H9 (cell line): ENCODE measurements at regions not wholly inside any gene's neighbourhood (a gene's known extent, or its start where the extent isn't known, plus 50 kb on each side); places are given as distances from the start of the nearest gene placed in this dataset.

ENCODE experiments used
- DNase-seq: peaks from one replicate; pipeline ENCODE4 v3.0.0-alpha.2; 2017
- H2AFZ ChIP-seq: one replicate; pipeline ENCODE4 v1.6.1; 2013; ENCODE audit warnings: mild to moderate bottlenecking, low read length, control low read depth, moderate library complexity
- H2AK5ac ChIP-seq: 2 replicates; pipeline ENCODE4 v1.6.1; 2013; ENCODE audit warnings: low read length, control low read depth, mixed read lengths; ENCODE audit not compliant: insufficient read length
- H2BK120ac ChIP-seq: one replicate; pipeline ENCODE4 v1.6.1; 2013; ENCODE audit warnings: low read depth, mild to moderate bottlenecking, low read length, control low read depth, inconsistent platforms; ENCODE audit not compliant: poor library complexity, severe bottlenecking
- H2BK12ac ChIP-seq: 2 replicates; pipeline ENCODE4 v1.6.1; 2013; ENCODE audit warnings: low read length, control low read depth, mixed read lengths, low read depth; ENCODE audit not compliant: insufficient read length
- H2BK15ac ChIP-seq: 2 replicates; pipeline ENCODE4 v1.6.1; 2013; ENCODE audit warnings: low read depth, low read length, control low read depth
- H2BK20ac ChIP-seq: one replicate; pipeline ENCODE4 v1.6.1; 2013; ENCODE audit warnings: low read depth, mild to moderate bottlenecking, low read length, control low read depth, inconsistent platforms; ENCODE audit not compliant: poor library complexity, severe bottlenecking
- H2BK5ac ChIP-seq: 2 replicates; pipeline ENCODE4 v1.6.1; 2013; ENCODE audit warnings: low read length, control low read depth, mixed read lengths; ENCODE audit not compliant: insufficient read length
- H3K14ac ChIP-seq: 2 replicates; pipeline ENCODE4 v1.6.1; 2013; ENCODE audit warnings: low read length, control low read depth; ENCODE audit not compliant: insufficient read depth
- H3K18ac ChIP-seq: 2 replicates; pipeline ENCODE4 v1.6.1; 2013; ENCODE audit warnings: low read depth, mild to moderate bottlenecking, mixed read lengths, low read length, control low read depth; ENCODE audit not compliant: insufficient read length
- H3K23ac ChIP-seq: 2 replicates; pipeline ENCODE4 v1.6.1; 2013; ENCODE audit warnings: low read length, control low read depth, mixed read lengths, low read depth; ENCODE audit not compliant: insufficient read length
- H3K23me2 ChIP-seq: 2 replicates; pipeline ENCODE4 v1.6.1; 2013; ENCODE audit warnings: low read depth, mild to moderate bottlenecking, mixed read lengths, low read length, control low read depth; ENCODE audit not compliant: insufficient read length, poor library complexity, severe bottlenecking
- H3K27ac ChIP-seq: 2 replicates; pipeline ENCODE4 v1.5.1; 2013; ENCODE audit warnings: low read length, control low read depth, mixed read lengths, low read depth; ENCODE audit not compliant: insufficient read length
- H3K27me3 ChIP-seq: 2 replicates; pipeline ENCODE4 v1.6.1; 2013; ENCODE audit warnings: low read length, control low read depth, inconsistent platforms; ENCODE audit not compliant: insufficient read depth
- H3K4ac ChIP-seq: 2 replicates; pipeline ENCODE4 v1.6.1; 2013; ENCODE audit warnings: low read depth, mild to moderate bottlenecking, control low read depth, inconsistent platforms, low read length, moderate library complexity
- H3K4me1 ChIP-seq: 2 replicates; pipeline ENCODE4 v1.6.1; 2013; ENCODE audit warnings: low read length, control low read depth, inconsistent platforms; ENCODE audit not compliant: insufficient read depth
- H3K4me2 ChIP-seq: 2 replicates; pipeline ENCODE4 v1.6.1; 2013; ENCODE audit warnings: low read length, control low read depth, mixed read lengths; ENCODE audit not compliant: insufficient read length, insufficient read depth
- H3K56ac ChIP-seq: 2 replicates; pipeline ENCODE4 v1.6.1; 2013; ENCODE audit warnings: low read depth, mild to moderate bottlenecking, mixed read lengths, low read length, control low read depth; ENCODE audit not compliant: insufficient read length
- H3K79me1 ChIP-seq: 2 replicates; pipeline ENCODE4 v1.6.1; 2013; ENCODE audit warnings: low read depth, mild to moderate bottlenecking, moderate library complexity, low read length, control low read depth, inconsistent platforms; ENCODE audit not compliant: insufficient read depth, poor library complexity, severe bottlenecking
- H3K79me2 ChIP-seq: 2 replicates; pipeline ENCODE4 v1.6.1; 2013; ENCODE audit warnings: low read length, control low read depth, inconsistent platforms; ENCODE audit not compliant: insufficient read depth
- H3K9ac ChIP-seq: 2 replicates; pipeline ENCODE4 v1.6.1; 2013; ENCODE audit warnings: low read length, control low read depth, mixed read lengths; ENCODE audit not compliant: insufficient read length; ENCODE audit errors: extremely low read depth
- H3K9me3 ChIP-seq: one replicate; pipeline ENCODE4 v1.6.1; 2013; ENCODE audit warnings: low read depth, low read length, inconsistent platforms; ENCODE audit not compliant: control insufficient read depth
- H3T11ph ChIP-seq: one replicate; pipeline ENCODE4 v1.6.1; 2013; ENCODE audit warnings: mild to moderate bottlenecking, low read length, control low read depth, inconsistent platforms
- H4K20me1 ChIP-seq: one replicate; pipeline ENCODE4 v1.6.1; 2013; ENCODE audit not compliant: control insufficient read depth, insufficient read length, insufficient read depth
- H4K5ac ChIP-seq: 2 replicates; pipeline ENCODE4 v1.6.1; 2013; ENCODE audit warnings: low read depth, mild to moderate bottlenecking, mixed read lengths, low read length, control low read depth; ENCODE audit not compliant: insufficient read length
- H4K8ac ChIP-seq: replicated peaks from 2 replicates; pipeline ENCODE4 v1.6.1; 2013; ENCODE audit warnings: low read length, control low read depth, mixed read lengths, low read depth; ENCODE audit not compliant: insufficient read length
- H4K91ac ChIP-seq: 2 replicates; pipeline ENCODE4 v1.6.1; 2013; ENCODE audit warnings: low read depth, mild to moderate bottlenecking, moderate library complexity, mixed read lengths, low read length, control low read depth; ENCODE audit not compliant: insufficient read length
- H3K27ac Mint-ChIP-seq, 3 experiments: 2 replicates in 2 of 3; 3 replicates in 1 of 3; pipeline ENCODE4 v1.8.0; 2020 to 2021; ENCODE audit warnings: mixed read lengths in 3 of 3, mild to moderate bottlenecking in 1 of 3, moderate library complexity in 1 of 3
- H3K27me3 Mint-ChIP-seq: 2 replicates; pipeline ENCODE4 v1.8.0; 2021; ENCODE audit warnings: low read depth, mild to moderate bottlenecking, moderate library complexity, mixed read lengths
- H3K36me3 Mint-ChIP-seq, 3 experiments: 2 replicates in 2 of 3; 3 replicates in 1 of 3; pipeline ENCODE4 v1.8.0; 2020 to 2021; ENCODE audit warnings: low read depth in 3 of 3, mixed read lengths in 3 of 3; ENCODE audit not compliant: insufficient read depth in 1 of 3
- H3K4me1 Mint-ChIP-seq, 2 experiments: 2 replicates each; pipeline ENCODE4 v1.8.0; 2020; ENCODE audit warnings: mixed read lengths in 2 of 2
- H3K4me3 Mint-ChIP-seq, 2 experiments: 2 replicates in 1 of 2; 3 replicates in 1 of 2; pipeline ENCODE4 v1.8.0; 2020 to 2021; ENCODE audit warnings: mild to moderate bottlenecking in 2 of 2, mixed read lengths in 2 of 2, moderate library complexity in 1 of 2
- H3K9me3 Mint-ChIP-seq, 2 experiments: 2 replicates in 1 of 2; 3 replicates in 1 of 2; pipeline ENCODE4 v1.8.0; 2020; ENCODE audit warnings: mild to moderate bottlenecking in 2 of 2, mixed read lengths in 2 of 2, moderate library complexity in 1 of 2
- CTCF ChIP-seq: fragments of 200-600 bp; sonication (generic); conservative IDR thresholded peaks from 3 replicates; pipeline ENCODE4 v1.8.0; 2021; ENCODE audit warnings: antibody characterized with exemption, mild to moderate bottlenecking
- WGBS: extraction: QIAGEN DNeasy Blood & Tissue Kit; methylation state at CpG from one replicate; pipeline ENCODE4 v1.1.7; 2013; ENCODE audit warnings: missing lambda C conversion rate, low lambda C conversion rate, mixed read lengths; ENCODE audit not compliant: insufficient read length; ENCODE audit errors: extremely low coverage; 5-methylcytosine and 5-hydroxymethylcytosine counted together

- H3K23ac ChIP-seq: no peak overlapping the region
- no peaks in the 10 kb centered on the region for H3K79me1 ChIP-seq
- no peak overlapping the region for H3K14ac ChIP-seq
- H2BK5ac ChIP-seq: no peak overlapping the region
- no peaks in the 10 kb centered on the region for H3K36me3 Mint-ChIP-seq
- H2BK12ac ChIP-seq: no peak overlapping the region
- H3K9me3 Mint-ChIP-seq: no peaks in the 10 kb centered on the region
- DNase-seq: no peak
- H2AFZ ChIP-seq: no peak overlapping the region
- no peak overlapping the region for H4K91ac ChIP-seq
- no peak overlapping the region for H3T11ph ChIP-seq
- no peak overlapping the region for H2AK5ac ChIP-seq
- no peak overlapping the region for H3K27ac Mint-ChIP-seq
- peaks cover 2% of the 10 kb centered on the region; the same call in 1 of the 2 replicates for H3K4me1 ChIP-seq
- TF ChIP-seq CTCF: no peak
- H3K4me1 Mint-ChIP-seq: peaks cover 12 to 14% of the 10 kb centered on the region in 2 experiments
- H3K4me2 ChIP-seq: no peak overlapping the region
- H3K27ac ChIP-seq: no peak overlapping the region
- H3K9ac ChIP-seq: no peak overlapping the region
- H4K5ac ChIP-seq: no peak overlapping the region
- H3K27me3 Mint-ChIP-seq: no peaks in the 10 kb centered on the region; the same call in 1 of the 2 replicates
- no peak overlapping the region for H2BK20ac ChIP-seq
- H4K8ac ChIP-seq: no peak overlapping the region
- H3K27me3 ChIP-seq: no peaks in the 10 kb centered on the region
- H2BK120ac ChIP-seq: no peak overlapping the region
- H2BK15ac ChIP-seq: no peak overlapping the region
- H3K79me2 ChIP-seq: no peaks in the 10 kb centered on the region
- no peak overlapping the region for H3K4me3 Mint-ChIP-seq
- H3K56ac ChIP-seq: no peak overlapping the region
- H3K18ac ChIP-seq: no peak overlapping the region
- no peak overlapping the region for H3K4ac ChIP-seq
- H4K20me1 ChIP-seq: no peaks in the 10 kb centered on the region
- H3K9me3 ChIP-seq: no peaks in the 10 kb centered on the region
- no peaks in the 10 kb centered on the region for H3K23me2 ChIP-seq
- WGBS: no CpG with 5 or more reads among the region's 1 CpG
Observed at GRCh38 chr5:103477678-103478077, 84.9 kb downstream of the NUDT12 start.
